CD4-positive, CD25-positive, alpha-beta regulatory T cell (primary cell): ENCODE measurements at regions not wholly inside any gene's neighbourhood (a gene's known extent, or its start where the extent isn't known, plus 50 kb on each side); places are given as distances from the start of the nearest gene placed in this dataset.
"Not testable (repeated sequence)": the region's sequence is repeated elsewhere in the genome, so short reads cannot be mapped to it uniquely, and the experiment has no call there.

Experiments
- ATAC-seq, 2 donors: fragments of 150-1000 bp; cut with Tn5 transposase; one replicate each; pipeline ENCODE4 v1.10.0; 2021; ENCODE audit warnings: low read depth in 2 of 2, moderate number of reproducible peaks in 2 of 2, moderate library complexity in 1 of 2
- DNase-seq, 3 donors: peaks; one replicate each; pipeline versions ENCODE4 v3.0.0 to v3.0.0-alpha.2; 2012 to 2022; ENCODE audit warnings: mixed read lengths in 1 of 3
- H3K27ac ChIP-seq: one replicate; pipeline ENCODE4 v1.7.0; 2013; ENCODE audit warnings: mild to moderate bottlenecking, low read length; ENCODE audit not compliant: insufficient read depth, poor library complexity, severe bottlenecking
- H3K27me3 ChIP-seq: one replicate; pipeline ENCODE4 v1.7.0; 2013; ENCODE audit warnings: low read length; ENCODE audit not compliant: control insufficient read depth, insufficient read depth
- H3K36me3 ChIP-seq: one replicate; pipeline ENCODE4 v1.7.0; 2013; ENCODE audit warnings: mild to moderate bottlenecking, low read length, moderate library complexity; ENCODE audit not compliant: control insufficient read depth, insufficient read depth
- H3K4me1 ChIP-seq: 2 replicates; pipeline ENCODE4 v1.7.0; 2013; ENCODE audit warnings: mild to moderate bottlenecking, low read length; ENCODE audit not compliant: insufficient read depth, control insufficient read depth, poor library complexity, severe bottlenecking
- H3K4me3 ChIP-seq: one replicate; pipeline ENCODE4 v1.7.0; 2013; ENCODE audit warnings: low read depth, mild to moderate bottlenecking, low read length, moderate library complexity
- H3K9me3 ChIP-seq, 2 experiments: 1 replicate in 1 of 2; 2 replicates in 1 of 2; pipeline ENCODE4 v1.7.0; 2013; ENCODE audit warnings: low read length in 2 of 2, mild to moderate bottlenecking in 1 of 2, moderate library complexity in 1 of 2; ENCODE audit not compliant: control insufficient read depth in 2 of 2
- H3K27ac Mint-ChIP-seq, 3 donors: one replicate each; pipeline ENCODE4 v1.8.0; 2020 to 2022; ENCODE audit warnings: mild to moderate bottlenecking in 3 of 3, mixed read lengths in 3 of 3, moderate library complexity in 2 of 3
- H3K27me3 Mint-ChIP-seq: one replicate; pipeline ENCODE4 v1.8.0; 2022; ENCODE audit warnings: mild to moderate bottlenecking, mixed read lengths
- H3K36me3 Mint-ChIP-seq: one replicate; pipeline ENCODE4 v1.8.0; 2020; ENCODE audit warnings: mixed read lengths
- H3K4me1 Mint-ChIP-seq, 4 donors: one replicate each; pipeline ENCODE4 v1.8.0; 2020 to 2022; ENCODE audit warnings: mixed read lengths in 4 of 4, mild to moderate bottlenecking in 1 of 4
- H3K4me3 Mint-ChIP-seq, 4 donors: one replicate each; pipeline ENCODE4 v1.8.0; 2020 to 2022; ENCODE audit warnings: mild to moderate bottlenecking in 4 of 4, mixed read lengths in 4 of 4, moderate library complexity in 3 of 4
- H3K9me3 Mint-ChIP-seq, 7 donors: one replicate each; pipeline ENCODE4 v1.8.0; 2020 to 2022; ENCODE audit warnings: mixed read lengths in 7 of 7, mild to moderate bottlenecking in 3 of 7, moderate library complexity in 2 of 7

- Mint-ChIP-seq H3K27ac (no peak overlapping the region), H3K4me1 (no peaks in the 10 kb centered on the region)
- no peak for ATAC-seq
Measured at GRCh38 chr16:72467157-72467759, 295.3 kb upstream of the PMFBP1 start.

DNA sequence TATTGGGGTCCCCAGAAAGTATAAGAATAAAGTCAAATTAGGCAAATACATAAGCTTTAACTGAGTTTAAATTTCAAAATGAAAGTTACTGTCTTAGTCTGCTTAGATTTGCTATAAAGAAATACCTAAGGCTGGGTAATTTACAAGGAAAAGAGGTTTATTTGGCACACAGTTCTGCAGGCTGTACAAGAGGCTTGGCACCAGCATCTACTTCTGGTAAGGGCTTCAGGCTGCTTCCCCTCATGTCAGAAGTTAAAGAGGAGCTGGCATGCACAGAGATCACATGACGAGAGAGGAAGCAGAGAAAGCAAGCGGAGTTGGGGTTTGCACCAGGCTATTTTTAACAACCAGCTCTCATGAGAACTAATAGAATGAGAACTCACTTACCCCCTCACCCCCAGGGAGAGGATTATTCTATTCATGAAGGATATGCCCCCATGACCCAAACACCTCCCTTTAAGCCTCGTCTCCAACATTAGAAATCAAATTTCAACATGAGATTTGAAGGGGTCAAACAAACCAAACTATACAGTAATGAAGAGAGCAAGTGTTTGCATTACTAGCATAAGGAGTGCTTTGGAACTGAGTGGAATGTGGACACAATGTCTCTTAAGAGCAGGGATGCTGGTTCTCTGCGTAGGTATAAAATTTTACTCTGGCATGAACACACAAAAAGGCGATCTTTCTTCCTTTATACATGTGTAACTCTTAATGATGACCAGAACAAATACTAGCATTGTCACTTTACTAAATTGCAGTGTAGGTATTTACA is 292.8 kb upstream of the PMFBP1 start:
- no peaks in the 10 kb centered on the region for H3K27me3 Mint-ChIP-seq

More at GRCh38 chr16:72467157-72467759, 295.3 kb upstream of the PMFBP1 start:
- Mint-ChIP-seq H3K9me3 (peaks cover 0 to 5% (median 0%) of the 10 kb centered on the region in 7 donors), H3K4me3 (no peak overlapping the region), H3K27me3 (no peaks in the 10 kb centered on the region), H3K36me3 (no peaks in the 10 kb centered on the region)
- Histone ChIP-seq H3K36me3 (no peaks in the 10 kb centered on the region), H3K4me1 (no peaks in the 10 kb centered on the region), H3K27ac (no peak overlapping the region), H3K4me3 (no peak overlapping the region), H3K9me3 (no peaks in the 10 kb centered on the region), H3K27me3 (no peaks in the 10 kb centered on the region)
- DNase-seq, result peak in 1 of 3 donors; percentile 48

DNA sequence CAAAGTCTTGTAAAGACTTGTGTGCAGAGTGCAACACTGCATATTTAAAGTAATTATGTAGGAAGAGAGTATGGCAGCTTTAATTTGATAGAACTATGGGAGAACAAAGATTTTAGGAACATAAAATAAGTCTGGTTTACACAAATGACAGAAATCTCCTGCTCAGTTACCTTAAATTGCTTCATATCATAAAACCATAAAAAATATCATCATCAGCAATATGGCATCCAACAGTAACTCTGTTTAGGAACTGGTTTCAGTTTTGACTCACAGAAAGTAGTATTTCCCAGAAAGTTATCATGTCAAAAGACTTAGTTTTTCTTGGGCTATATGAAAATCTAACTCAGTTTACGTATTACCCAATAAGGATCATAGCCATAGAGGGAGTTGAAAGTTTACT is 292.1 kb upstream of the PMFBP1 start:
- no peaks in the 10 kb centered on the region for H3K27me3 ChIP-seq
- H3K27me3 Mint-ChIP-seq, result no peaks in the 10 kb centered on the region

More for the DNA sequence above, 292.8 kb upstream of the PMFBP1 start:
- H3K27me3 ChIP-seq, result no peaks in the 10 kb centered on the region
- ATAC-seq (no peak), DNase-seq (no peak)
- H3K4me3 Mint-ChIP-seq, result no peak overlapping the region
- no peak overlapping the region for H3K27ac ChIP-seq
- no peak overlapping the region for H3K27ac Mint-ChIP-seq
- peaks cover 0 to 5% (median 0%) of the 10 kb centered on the region in 7 donors for H3K9me3 Mint-ChIP-seq
- H3K4me1 ChIP-seq, result no peaks in the 10 kb centered on the region
- H3K9me3 ChIP-seq, result no peaks in the 10 kb centered on the region
- H3K36me3 ChIP-seq, result no peaks in the 10 kb centered on the region
- H3K4me3 ChIP-seq, result no peak overlapping the region
- H3K36me3 Mint-ChIP-seq, result no peaks in the 10 kb centered on the region
- H3K4me1 Mint-ChIP-seq, result no peaks in the 10 kb centered on the region

DNA sequence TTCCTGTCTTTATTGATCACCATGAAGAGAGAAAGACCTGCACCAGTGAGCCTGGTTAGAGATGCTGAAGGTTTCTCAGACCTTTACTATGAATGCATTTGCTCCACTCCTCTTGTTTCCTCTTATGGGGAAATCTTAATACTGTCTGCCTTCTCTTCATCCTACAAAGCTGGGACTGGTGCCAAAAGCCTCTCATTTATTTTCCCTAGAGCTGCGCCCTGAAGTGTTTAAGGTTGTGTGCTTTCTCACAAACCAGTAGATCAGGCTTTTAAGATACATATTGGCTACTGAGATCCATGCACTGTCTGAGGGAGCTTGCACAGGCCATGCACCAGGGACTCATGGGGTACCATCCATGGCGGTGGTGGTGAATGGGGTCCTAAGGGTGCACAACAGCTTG is 286.1 kb upstream of the PMFBP1 start:
- Histone ChIP-seq H3K36me3 (no peaks in the 10 kb centered on the region), H3K4me3 (no peak overlapping the region), H3K27me3 (no peaks in the 10 kb centered on the region), H3K4me1 (no peaks in the 10 kb centered on the region), H3K27ac (no peak overlapping the region), H3K9me3 (peaks cover 11 to 16% of the 10 kb centered on the region in 2 experiments)
- H3K4me3 Mint-ChIP-seq, result no peak overlapping the region
- peaks cover 4% of the 10 kb centered on the region for H3K27me3 Mint-ChIP-seq
- ATAC-seq (no peak), DNase-seq (no peak)
- H3K9me3 Mint-ChIP-seq, result peaks cover 2 to 26% (median 5%) of the 10 kb centered on the region in 7 donors
- no peaks in the 10 kb centered on the region for H3K36me3 Mint-ChIP-seq
- no peaks in the 10 kb centered on the region for H3K4me1 Mint-ChIP-seq
- no peak overlapping the region for H3K27ac Mint-ChIP-seq

More for the DNA sequence above, 292.1 kb upstream of the PMFBP1 start:
- Mint-ChIP-seq H3K4me1 (no peaks in the 10 kb centered on the region), H3K9me3 (peaks cover 0 to 5% (median 0%) of the 10 kb centered on the region in 7 donors), H3K4me3 (no peak overlapping the region), H3K27ac (no peak overlapping the region), H3K36me3 (no peaks in the 10 kb centered on the region)
- ATAC-seq (no peak), DNase-seq (no peak)
- no peaks in the 10 kb centered on the region for H3K36me3 ChIP-seq
- no peaks in the 10 kb centered on the region for H3K9me3 ChIP-seq
- H3K4me3 ChIP-seq, result no peak overlapping the region
- H3K27ac ChIP-seq, result no peak overlapping the region
- no peaks in the 10 kb centered on the region for H3K4me1 ChIP-seq

GRCh38 chr16:72457243-72457940 is 285.4 kb upstream of the PMFBP1 start:
- Histone ChIP-seq H3K27me3 (no peaks in the 10 kb centered on the region), H3K27ac (no peak overlapping the region), H3K9me3 (peaks cover 11 to 16% of the 10 kb centered on the region in 2 experiments), H3K4me3 (no peak overlapping the region), H3K36me3 (no peaks in the 10 kb centered on the region), H3K4me1 (no peaks in the 10 kb centered on the region)
- H3K4me1 Mint-ChIP-seq, result no peaks in the 10 kb centered on the region
- H3K27me3 Mint-ChIP-seq, result peaks cover 4% of the 10 kb centered on the region
- H3K4me3 Mint-ChIP-seq, result no peak overlapping the region
- peaks cover 3 to 28% (median 6%) of the 10 kb centered on the region in 7 donors for H3K9me3 Mint-ChIP-seq
- no peaks in the 10 kb centered on the region for H3K36me3 Mint-ChIP-seq
- no peak overlapping the region for H3K27ac Mint-ChIP-seq
- DNase-seq (no peak), ATAC-seq (no peak)

- peaks cover 3 to 38% (median 12%) of the 10 kb centered on the region in 7 donors for H3K9me3 Mint-ChIP-seq
- H3K36me3 Mint-ChIP-seq, result no peaks in the 10 kb centered on the region
- no peak overlapping the region for H3K4me3 Mint-ChIP-seq
- H3K4me3 ChIP-seq, result no peak overlapping the region
- H3K27me3 Mint-ChIP-seq, result peaks cover 4% of the 10 kb centered on the region
- H3K27ac Mint-ChIP-seq, result no peak overlapping the region
- H3K27me3 ChIP-seq, result no peaks in the 10 kb centered on the region
- no peak overlapping the region for H3K27ac ChIP-seq
- no peaks in the 10 kb centered on the region for H3K4me1 Mint-ChIP-seq
- no peaks in the 10 kb centered on the region for H3K4me1 ChIP-seq
- no peak for DNase-seq
- no peak for ATAC-seq
- H3K9me3 ChIP-seq, result peaks cover 11 to 16% of the 10 kb centered on the region in 2 experiments
- H3K36me3 ChIP-seq, result no peaks in the 10 kb centered on the region
Measured at GRCh38 chr16:72455743-72456659, 284.0 kb upstream of the PMFBP1 start.

- H3K4me3 Mint-ChIP-seq, H3K4me1 ChIP-seq, H3K27ac ChIP-seq, H3K4me3 ChIP-seq, H3K27me3 ChIP-seq, H3K4me1 Mint-ChIP-seq, DNase-seq, H3K36me3 ChIP-seq, H3K27ac Mint-ChIP-seq, H3K27me3 Mint-ChIP-seq, ATAC-seq, H3K36me3 Mint-ChIP-seq: not testable (repeated sequence)
- peaks cover 6 to 47% (median 16%) of the 10 kb centered on the region in 7 donors for H3K9me3 Mint-ChIP-seq
- H3K9me3 ChIP-seq, result peaks cover 11 to 16% of the 10 kb centered on the region in 2 experiments
Measured at GRCh38 chr16:72453856-72454255, 281.9 kb upstream of the PMFBP1 start.
